SKM-1 (cell line): ENCODE measurements at regions not wholly inside any gene's neighbourhood (a gene's known extent, or its start where the extent isn't known, plus 50 kb on each side); places are given as distances from the start of the nearest gene placed in this dataset.

Source experiments
- DNase-seq: peaks from one replicate; lab custom pipeline; 2025; ENCODE audit not compliant: unreplicated experiment; lab: John Stamatoyannopoulos, UW

GRCh38 chr7:136076954-136077353 is 99.8 kb upstream of the MTPN start:
- no peak for DNase-seq

DNA sequence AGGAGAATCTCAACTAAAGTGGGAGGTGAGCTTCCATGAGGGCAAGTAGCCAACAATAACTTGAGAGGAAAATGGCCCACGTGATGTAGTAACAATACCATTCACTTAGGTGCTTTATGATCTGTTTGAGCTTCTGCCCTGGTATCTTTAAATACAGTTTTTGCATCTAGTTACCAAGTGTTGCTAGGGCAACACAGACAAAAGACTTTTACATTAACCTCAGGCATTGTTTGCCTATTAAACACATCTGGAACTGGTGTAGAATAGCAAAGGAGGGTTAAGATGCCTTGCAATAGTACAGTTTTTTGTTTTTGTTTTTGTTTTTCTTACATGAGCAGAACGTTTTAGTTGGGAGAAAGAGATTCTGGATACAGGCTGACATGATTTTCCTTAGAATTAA is 97.7 kb upstream of the MTPN start:
- no peak for DNase-seq

DNA sequence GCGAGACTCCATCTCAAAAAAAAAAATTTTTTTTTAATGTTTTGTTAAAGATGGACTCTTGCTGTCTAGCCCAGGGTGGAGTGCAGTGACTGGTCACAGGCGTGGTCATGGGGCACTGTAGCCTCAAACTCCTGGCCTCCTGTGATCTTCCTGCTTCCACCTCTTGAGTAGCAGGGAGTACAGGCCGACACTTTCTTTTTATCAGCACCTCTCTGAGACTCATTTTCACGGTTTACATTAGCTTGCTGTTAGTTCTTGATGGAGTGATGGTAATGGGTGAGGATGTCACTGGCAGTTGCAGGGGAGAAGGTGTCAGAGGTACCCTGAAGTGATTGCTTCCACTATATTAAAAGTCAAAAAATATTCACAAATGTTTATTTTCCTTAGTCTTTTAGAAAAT is 95.3 kb upstream of the MTPN start:
- no peak for DNase-seq

- DNase-seq: no peak
These were observed 93.8 kb upstream of the MTPN start for GRCh38 chr7:136070736-136071505.

DNA sequence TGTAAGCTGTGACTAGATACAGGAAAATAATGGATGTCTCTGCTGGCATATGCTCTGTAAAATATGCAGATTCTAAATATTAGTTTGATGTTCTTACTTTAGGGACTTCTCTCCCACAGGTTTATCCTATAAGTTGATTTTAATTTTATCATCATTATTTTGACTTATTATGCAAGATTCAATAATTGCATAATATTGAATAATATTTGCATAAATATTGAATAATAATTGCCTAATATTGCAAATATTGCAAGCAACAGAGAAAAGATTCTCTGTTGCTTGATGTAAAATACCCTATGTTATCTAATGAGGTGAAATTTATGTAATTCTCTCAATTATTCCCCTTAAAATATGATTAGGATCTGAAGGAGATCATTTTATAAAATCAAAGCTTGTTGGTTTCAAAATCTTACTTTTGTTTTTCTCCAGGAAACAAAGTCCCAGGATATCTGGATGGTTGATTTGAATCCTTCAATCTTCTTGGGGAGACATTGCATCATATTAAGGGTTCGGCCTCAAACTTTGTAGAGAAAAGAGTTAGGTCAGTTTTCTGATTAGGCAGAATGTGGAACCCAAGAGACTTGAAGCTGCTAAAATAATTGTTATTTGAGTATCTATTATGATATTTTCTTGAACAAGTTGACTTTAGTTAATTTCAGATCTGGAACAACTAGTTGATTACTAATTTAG is 92.8 kb upstream of the MTPN start:
- no peak for DNase-seq

- DNase-seq: no peak
These were observed 90.1 kb upstream of the MTPN start for GRCh38 chr7:136067277-136067676.

DNA sequence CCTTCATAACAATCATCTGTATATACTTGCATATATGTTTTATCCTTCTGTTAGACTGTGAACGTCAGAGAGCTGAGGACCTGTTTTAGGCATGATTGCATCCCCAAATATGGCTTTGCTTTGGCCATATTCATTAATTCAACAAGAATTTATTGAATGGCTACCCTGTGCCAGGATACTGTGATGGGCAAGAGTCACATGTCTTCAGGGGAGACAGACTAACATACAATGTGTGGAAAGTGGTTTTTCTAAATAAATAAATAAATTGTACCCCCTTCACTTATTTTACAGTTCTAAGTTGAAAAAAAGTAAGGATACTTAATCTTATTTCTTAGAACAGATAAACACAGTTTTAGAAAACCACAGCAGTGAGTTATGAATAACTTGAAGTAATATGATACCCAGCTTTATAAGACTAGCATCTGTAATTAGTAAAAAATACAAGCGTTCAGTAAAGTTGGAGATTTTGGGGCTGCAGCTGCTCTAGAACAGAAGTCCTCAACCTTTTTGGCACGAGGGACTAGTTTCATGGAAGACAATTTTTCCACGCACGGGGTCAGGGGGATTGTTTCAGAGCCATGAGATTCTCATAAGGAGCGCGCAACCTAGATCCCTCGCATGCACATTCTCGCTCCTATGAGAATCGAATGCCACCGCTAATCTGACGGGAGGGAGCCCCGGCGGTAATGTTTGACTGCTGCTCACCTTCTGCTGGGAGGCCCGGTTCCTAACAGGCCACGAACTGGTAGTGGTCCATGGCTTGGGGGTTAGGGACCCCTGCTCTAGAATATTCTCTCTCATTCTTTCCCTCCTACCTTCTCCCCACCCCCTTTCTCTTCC is 89.4 kb upstream of the MTPN start:
- no peak for DNase-seq

- no peak for DNase-seq
These were observed 87.6 kb upstream of the MTPN start for GRCh38 chr7:136064627-136065237.

- no peak for DNase-seq
These were observed 86.9 kb upstream of the MTPN start for GRCh38 chr7:136064081-136064480.

DNA sequence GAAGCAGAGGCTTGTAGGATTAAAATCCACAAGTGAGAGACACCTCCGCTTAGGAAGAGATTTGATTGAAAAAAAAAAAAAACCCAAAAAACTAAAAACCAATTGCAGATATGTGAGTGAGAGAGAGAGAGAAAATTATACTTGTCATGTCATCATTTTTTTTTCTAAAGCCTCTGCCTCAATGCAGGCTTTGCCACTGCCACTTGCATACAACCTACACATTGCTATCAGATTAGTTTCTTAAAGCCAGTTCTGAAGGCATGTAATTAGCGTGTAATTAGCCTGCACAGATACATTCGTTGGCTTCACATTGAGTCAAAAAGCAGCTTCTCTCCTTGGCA is 86.1 kb upstream of the MTPN start:
- DNase-seq: no peak

GRCh38 chr7:136062625-136063325 is 85.6 kb upstream of the MTPN start:
- no peak for DNase-seq

- DNase-seq: no peak
These were observed 84.3 kb upstream of the MTPN start for GRCh38 chr7:136061433-136061832.

- no peak for DNase-seq
These were observed 81.4 kb upstream of the MTPN start for GRCh38 chr7:136058546-136058945.

- no peak for DNase-seq
These were observed 80.3 kb upstream of the MTPN start for GRCh38 chr7:136057509-136057908.

DNA sequence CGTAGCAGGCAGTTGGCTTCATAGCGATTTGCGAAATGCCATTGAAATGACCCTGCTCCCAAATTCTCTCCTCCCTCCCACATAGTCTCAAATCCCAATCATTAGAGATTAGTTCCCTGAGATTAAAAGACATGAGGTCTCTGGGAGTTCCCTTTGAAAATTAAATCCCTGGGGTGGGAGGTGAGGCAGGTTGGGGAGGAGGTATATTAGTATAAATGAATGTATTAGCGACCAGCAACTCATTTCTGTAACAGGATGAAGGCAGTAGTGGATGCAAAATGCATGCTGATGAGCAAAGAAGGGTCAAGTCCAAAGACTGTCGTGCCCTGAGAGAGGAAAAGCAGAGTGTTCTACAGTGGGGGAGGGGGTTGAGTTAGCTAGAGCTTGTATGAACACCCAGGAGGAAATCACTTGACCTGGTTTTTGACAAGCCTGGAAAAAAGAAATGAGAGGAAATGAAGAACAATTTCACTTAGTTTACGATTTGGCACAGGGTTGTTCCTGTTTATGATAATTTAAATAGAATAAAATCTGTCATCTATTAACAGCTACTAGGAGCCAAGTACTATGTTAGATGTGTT is 79.6 kb upstream of the MTPN start:
- DNase-seq: no peak

- DNase-seq: no peak
These were observed 78.1 kb upstream of the MTPN start for GRCh38 chr7:136055266-136055665.

GRCh38 chr7:136053689-136054485 is 76.7 kb upstream of the MTPN start:
- DNase-seq: no peak

DNA sequence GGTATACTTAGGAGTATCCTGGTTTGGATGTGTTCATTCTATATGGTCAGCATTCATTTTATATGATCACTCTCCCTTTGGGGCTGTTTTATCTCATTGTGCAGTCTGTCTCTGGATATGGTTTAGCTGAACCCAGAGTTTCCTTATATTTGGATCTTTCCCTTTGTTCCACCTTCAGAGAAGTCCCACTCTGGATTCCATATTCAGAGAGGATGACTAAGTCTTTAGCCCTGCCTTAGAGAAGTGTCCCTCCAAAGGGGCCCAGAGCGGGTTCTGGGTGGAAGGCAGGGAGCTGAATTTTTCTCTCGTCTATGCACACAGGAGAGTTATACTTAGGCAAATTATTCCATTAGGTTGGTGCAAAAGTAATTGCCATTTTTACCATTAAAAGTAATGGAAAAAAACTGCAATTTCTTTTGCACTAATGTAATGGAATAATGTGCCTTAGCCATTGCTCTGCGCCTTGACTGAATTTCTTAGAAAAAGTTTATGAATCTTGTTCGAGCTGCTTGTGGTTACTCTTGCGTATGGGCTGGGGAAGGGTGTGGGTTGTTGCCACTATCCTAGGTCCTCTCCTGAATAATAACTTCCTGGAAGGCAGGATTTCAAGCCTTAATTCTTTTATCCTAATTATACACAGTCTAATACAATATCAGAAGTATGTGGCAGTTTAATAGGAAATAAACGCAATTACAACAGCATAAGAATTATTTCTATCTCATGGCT is 74.2 kb upstream of the MTPN start:
- DNase-seq: no peak

- DNase-seq: no peak
These were observed 73.3 kb upstream of the MTPN start for GRCh38 chr7:136050462-136050847.
